ENCODE measurements at regions not wholly inside any gene's neighbourhood (a gene's known extent, or its start where the extent isn't known, plus 50 kb on each side); places are given as distances from the start of the nearest gene placed in this dataset.

- TF ChIP-seq MYC (IDR thresholded peaks at IDR 0.05; ENCODE audit: low read depth, low read length) (no peak), POLR2A (IDR thresholded peaks at IDR 0.05; ENCODE audit: extremely low read depth, insufficient read length) (no peak), CTCF (IDR thresholded peaks at IDR 0.05; ENCODE audit: low read depth, low read length) (no peak)
- TF ChIP-seq, protein P1, sequence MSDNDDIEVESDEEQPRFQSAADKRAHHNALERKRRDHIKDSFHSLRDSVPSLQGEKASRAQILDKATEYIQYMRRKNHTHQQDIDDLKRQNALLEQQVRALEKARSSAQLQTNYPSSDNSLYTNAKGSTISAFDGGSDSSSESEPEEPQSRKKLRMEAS (IDR thresholded peaks at IDR 0.05; ENCODE audit: low read depth, low read length), result no peak
- no peak overlapping the region for H3K4me3 ChIP-seq (ENCODE audit: low read depth, low read length)
- no peak for DNase-seq (ENCODE audit: low read depth)
These were observed 113.4 kb downstream of the SCP2D1 start for GRCh38 chr20:18926965-18927364.

DNA sequence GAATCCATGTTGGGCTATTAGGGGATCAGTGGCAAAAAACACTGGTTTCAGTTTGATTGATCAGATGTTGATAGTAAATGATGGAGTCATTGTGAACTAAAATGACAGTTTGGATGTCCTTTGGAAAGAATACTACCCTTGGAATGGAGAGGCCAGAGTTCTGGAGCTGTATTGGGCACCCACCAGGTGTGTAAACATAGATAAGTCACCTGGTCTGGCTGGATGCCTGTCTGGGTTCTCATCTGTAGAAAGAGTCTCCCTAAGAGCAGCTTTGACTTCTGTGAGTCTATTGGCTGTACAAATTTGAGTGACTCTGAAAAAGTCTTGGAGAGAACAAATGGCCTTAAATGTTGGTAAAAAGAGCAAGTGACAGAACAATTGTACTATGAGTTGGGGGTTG, 115.0 kb downstream of the SCP2D1 start:
- no peak for DNase-seq (ENCODE audit: low read depth)
- H3K4me3 ChIP-seq (ENCODE audit: low read depth, low read length), result no peak overlapping the region
- TF ChIP-seq POLR2A (IDR thresholded peaks at IDR 0.05; ENCODE audit: extremely low read depth, insufficient read length) (no peak), MYC (IDR thresholded peaks at IDR 0.05; ENCODE audit: low read depth, low read length) (no peak), CTCF (IDR thresholded peaks at IDR 0.05; ENCODE audit: low read depth, low read length) (no peak)
- TF ChIP-seq, protein P1 (IDR thresholded peaks at IDR 0.05; ENCODE audit: low read depth, low read length), result no peak

DNA sequence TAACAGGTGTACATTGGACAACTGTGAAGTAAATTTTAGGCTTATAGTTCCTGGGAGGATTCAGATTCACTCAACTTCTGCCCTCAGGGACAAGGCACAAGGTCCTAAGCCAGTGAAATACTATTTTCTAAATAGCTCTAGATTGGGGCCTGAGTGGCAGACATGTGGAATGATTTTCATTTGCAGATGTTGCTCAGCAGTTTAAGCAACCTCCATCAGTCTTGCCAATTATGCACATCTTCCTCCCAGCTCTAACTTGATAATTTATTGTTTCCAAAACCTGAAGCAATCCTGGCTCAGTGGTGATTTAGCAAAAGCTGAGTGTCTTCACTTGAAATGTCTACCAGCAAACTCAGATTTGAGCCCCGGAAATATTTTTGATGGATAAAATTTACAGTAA, 116.2 kb downstream of the SCP2D1 start:
- no peak for DNase-seq (ENCODE audit: low read depth)
- TF ChIP-seq MYC (IDR thresholded peaks at IDR 0.05; ENCODE audit: low read depth, low read length) (no peak), CTCF (IDR thresholded peaks at IDR 0.05; ENCODE audit: low read depth, low read length) (no peak), POLR2A (IDR thresholded peaks at IDR 0.05; ENCODE audit: extremely low read depth, insufficient read length) (no peak)
- H3K4me3 ChIP-seq (ENCODE audit: low read depth, low read length), result no peak overlapping the region

DNA sequence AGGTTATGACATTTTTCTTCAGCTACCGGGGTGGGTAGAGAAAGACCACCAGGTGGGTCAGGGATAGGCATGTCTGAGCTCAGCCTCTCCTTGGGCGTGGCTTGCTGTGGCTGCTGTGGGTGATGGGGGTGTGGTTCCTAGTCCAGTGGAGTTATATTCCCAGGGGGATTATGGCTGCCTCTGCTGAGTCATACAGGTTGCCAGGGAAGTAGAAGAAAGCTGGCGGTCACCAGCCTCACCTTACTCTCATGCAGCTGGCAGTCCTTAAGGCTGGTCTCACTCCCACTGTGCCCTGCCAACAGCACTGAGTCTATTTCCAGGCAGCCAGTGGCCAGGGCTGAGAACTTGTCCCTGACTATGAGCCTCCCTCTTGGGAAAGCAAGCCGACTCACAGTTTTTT, 130.0 kb downstream of the SCP2D1 start:
- peak; percentile 40 for DNase-seq (ENCODE audit: low read depth)
- no peak overlapping the region for H3K4me3 ChIP-seq (ENCODE audit: low read depth, low read length)
- TF ChIP-seq, protein P1 (IDR thresholded peaks at IDR 0.05; ENCODE audit: low read depth, low read length), result no peak
- TF ChIP-seq CTCF (IDR thresholded peaks at IDR 0.05; ENCODE audit: low read depth, low read length) (no peak), MYC (IDR thresholded peaks at IDR 0.05; ENCODE audit: low read depth, low read length) (no peak), POLR2A (IDR thresholded peaks at IDR 0.05; ENCODE audit: extremely low read depth, insufficient read length) (no peak)

DNA sequence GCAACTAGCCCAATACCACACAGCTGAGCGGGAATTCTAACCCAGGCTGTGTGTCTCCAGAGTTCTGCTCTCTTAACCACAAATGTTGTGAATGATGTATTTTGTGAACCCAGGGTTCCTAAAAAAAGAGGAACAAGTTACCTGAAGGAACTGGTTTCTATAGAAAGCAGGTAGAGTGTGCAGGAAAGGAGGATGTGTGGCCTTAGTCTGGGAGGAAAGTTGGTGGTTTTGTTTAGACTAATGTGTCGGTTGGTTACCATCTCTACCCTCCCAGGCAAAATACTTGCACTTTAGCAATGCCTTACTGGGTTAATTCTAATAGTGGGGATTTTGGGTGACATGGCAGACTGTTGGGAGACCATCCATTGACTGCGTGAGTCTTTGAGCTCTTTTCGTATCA, 143.3 kb downstream of the SCP2D1 start:
- no peak for DNase-seq (ENCODE audit: low read depth)
- no peak overlapping the region for H3K4me3 ChIP-seq (ENCODE audit: low read depth, low read length)
- no peak for TF ChIP-seq MYC (IDR thresholded peaks at IDR 0.05; ENCODE audit: low read depth, low read length)
- TF ChIP-seq CTCF (IDR thresholded peaks at IDR 0.05; ENCODE audit: low read depth, low read length), result no peak
- no peak for TF ChIP-seq POLR2A (IDR thresholded peaks at IDR 0.05; ENCODE audit: extremely low read depth, insufficient read length)
- TF ChIP-seq, protein P1 (IDR thresholded peaks at IDR 0.05; ENCODE audit: low read depth, low read length), result no peak

GRCh38 chr20:18957328-18957727, 143.7 kb downstream of the SCP2D1 start:
- DNase-seq (ENCODE audit: low read depth), result no peak
- TF ChIP-seq, protein P1 (IDR thresholded peaks at IDR 0.05; ENCODE audit: low read depth, low read length), result no peak
- TF ChIP-seq CTCF (IDR thresholded peaks at IDR 0.05; ENCODE audit: low read depth, low read length), result no peak
- TF ChIP-seq MYC (IDR thresholded peaks at IDR 0.05; ENCODE audit: low read depth, low read length), result no peak
- no peak for TF ChIP-seq POLR2A (IDR thresholded peaks at IDR 0.05; ENCODE audit: extremely low read depth, insufficient read length)

More at GRCh38 chr20:18957328-18957727, 143.7 kb downstream of the SCP2D1 start:
- no peak overlapping the region for H3K4me3 ChIP-seq (ENCODE audit: low read depth, low read length)

All from NB4 (cell line).